HCT116 (cell line): ENCODE measurements at regions not wholly inside any gene's neighbourhood (a gene's known extent, or its start where the extent isn't known, plus 50 kb on each side); places are given as distances from the start of the nearest gene placed in this dataset.

Source experiments
- ATAC-seq: fragments of 200-7000 bp; cut with Tn5 transposase; 2 replicates; pipeline ENCODE4 v1.9.1; 2020; ENCODE audit warnings: mild to moderate bottlenecking, moderate library complexity
- BruUV-seq: library from RNA; stranded (reverse); fragments of 400-500 nt; replicated peaks from 2 replicates; lab custom pipeline; 2021; lab: Mats Ljungman, UMichigan
- CTCF ChIA-PET: fragments of 300-600 bp; sonication (Branson Sonifier 250); formaldehyde crosslinking; loops from one replicate; lab custom pipeline; 2021; ENCODE audit warnings: antibody characterized with exemption; lab: Charles Lee
- POLR2A ChIA-PET: fragments of 300-600, 350-600 bp; sonication (Branson Sonifier 250); formaldehyde crosslinking; loops from one replicate; lab custom pipeline; 2021; ENCODE audit warnings: antibody characterized with exemption; lab: Charles Lee
- RAD21 ChIA-PET, 2 experiments: fragments of 300-600 bp; sonication (Branson Sonifier 250); formaldehyde crosslinking; loops; one replicate each; lab custom pipeline; 2023; ENCODE audit warnings: low total read pairs in 2 of 2; ENCODE audit not compliant: uncharacterized antibody in 2 of 2, unreplicated experiment in 2 of 2, low non-redundant PET in 1 of 2; lab: Charles Lee
- DNase-seq: peaks from one replicate; pipeline ENCODE4 v3.0.0-alpha.2; 2010; ENCODE audit warnings: low read depth, low spot score
- H2AFZ ChIP-seq: fragments of 200-600 bp; shearing (Covaris generic), sonication (generic); 2 replicates; pipeline ENCODE4 v1.6.1; 2017; ENCODE audit warnings: low read depth, mixed run types, mixed read lengths, antibody characterized with exemption, low read length; ENCODE audit not compliant: poor library complexity, severe bottlenecking
- H3K27ac ChIP-seq: 2 replicates; pipeline ENCODE4 v1.5.1; 2012; ENCODE audit warnings: low read depth, low read length
- H3K27me3 ChIP-seq: fragments of 200-600 bp; sonication (generic); 2 replicates; pipeline ENCODE4 v1.6.1; 2016; ENCODE audit warnings: mixed run types, low read length, mixed read lengths; ENCODE audit not compliant: insufficient read depth
- H3K36me3 ChIP-seq, 2 experiments: fragments of 200-500 bp in 1 of 2; fragments of 200-600 bp in 1 of 2; sonication (Bioruptor generic) in 1 of 2; sonication (generic) in 1 of 2; 2 replicates each; pipeline versions ENCODE4 v1.5.1 to v1.6.1; 2014 to 2016; ENCODE audit warnings: low read length in 2 of 2, inconsistent platforms in 1 of 2, mixed read lengths in 1 of 2, mixed run types in 1 of 2; ENCODE audit not compliant: insufficient read depth in 2 of 2, control insufficient read depth in 1 of 2
- H3K4me1 ChIP-seq, 2 experiments: fragments of 200-600 bp in 1 of 2; sonication (generic) in 1 of 2; 2 replicates each; pipeline versions ENCODE4 v1.5.1 to v1.6.1; 2012 to 2017; ENCODE audit warnings: low read length in 2 of 2, inconsistent platforms in 1 of 2, mild to moderate bottlenecking in 1 of 2, mixed read lengths in 1 of 2, mixed run types in 1 of 2, moderate library complexity in 1 of 2; ENCODE audit not compliant: insufficient read depth in 2 of 2, control insufficient read depth in 1 of 2
- H3K4me2 ChIP-seq: fragments of 200-600 bp; sonication (generic); 2 replicates; pipeline ENCODE4 v1.6.1; 2017; ENCODE audit warnings: mixed run types, low read length, mixed read lengths
- H3K4me3 ChIP-seq, 2 experiments: fragments of 200-600 bp in 1 of 2; sonication (generic) in 1 of 2; replicated peaks in 1 of 2; 2 replicates each; pipeline ENCODE4 v1.5.1; 2011 to 2016; ENCODE audit warnings: low read length in 2 of 2, control low read depth in 1 of 2, low read depth in 1 of 2, mild to moderate bottlenecking in 1 of 2, mixed read lengths in 1 of 2, mixed run types in 1 of 2
- H3K79me2 ChIP-seq: fragments of 200-600 bp; sonication (generic); 2 replicates; pipeline ENCODE4 v1.6.1; 2017; ENCODE audit warnings: mild to moderate bottlenecking, mixed run types, low read length, moderate library complexity, mixed read lengths; ENCODE audit not compliant: insufficient read depth
- H3K9ac ChIP-seq: fragments of 200-600 bp; sonication (generic); 2 replicates; pipeline ENCODE4 v1.6.1; 2016; ENCODE audit warnings: low read length, mixed read lengths
- H3K9me2 ChIP-seq: fragments of 200-600 bp; sonication (generic), shearing (Covaris generic); 2 replicates; pipeline ENCODE4 v1.6.1; 2017; ENCODE audit warnings: mixed run types, mild to moderate bottlenecking, moderate library complexity; ENCODE audit not compliant: insufficient read depth
- H3K9me3 ChIP-seq, 2 experiments: fragments of 200-500 bp in 1 of 2; fragments of 200-600 bp in 1 of 2; sonication (Bioruptor generic) in 1 of 2; sonication (generic) in 1 of 2; 2 replicates each; pipeline ENCODE4 v1.6.1; 2014 to 2017; ENCODE audit warnings: low read length in 2 of 2, mixed read lengths in 2 of 2, inconsistent platforms in 1 of 2, low read depth in 1 of 2, mild to moderate bottlenecking in 1 of 2, mixed run types in 1 of 2, moderate library complexity in 1 of 2; ENCODE audit not compliant: control insufficient read depth in 1 of 2, insufficient read depth in 1 of 2
- H4K20me1 ChIP-seq: fragments of 200-600 bp; sonication (generic), shearing (Covaris generic); 2 replicates; pipeline ENCODE4 v1.6.1; 2017; ENCODE audit warnings: mixed run types, mild to moderate bottlenecking, moderate library complexity; ENCODE audit not compliant: insufficient read depth
- EGR1 ChIP-seq: IDR thresholded peaks from 2 replicates; pipeline ENCODE4 v1.6.1; 2012; ENCODE audit warnings: low read depth
- ELF1 ChIP-seq: IDR thresholded peaks from 2 replicates; pipeline ENCODE4 v1.6.1; 2012; ENCODE audit warnings: low read depth, borderline replicate concordance
- EZH2 ChIP-seq: fragments of 200-600 bp; sonication (generic); IDR thresholded peaks from 2 replicates; pipeline ENCODE4 v1.6.1; 2017; ENCODE audit warnings: antibody characterized with exemption, mixed run types
- EZH2phosphoT487 ChIP-seq: fragments of 200-600 bp; IDR thresholded peaks from 2 replicates; pipeline ENCODE4 v1.6.1; 2018; ENCODE audit warnings: antibody characterized with exemption, borderline replicate concordance
- POLR2A ChIP-seq: IDR thresholded peaks from 2 replicates; pipeline ENCODE4 v1.7.0; 2011; ENCODE audit warnings: borderline replicate concordance; ENCODE audit not compliant: insufficient read depth, insufficient read length; ENCODE audit errors: extremely low read depth
- POLR2AphosphoS5 ChIP-seq: IDR thresholded peaks from 2 replicates; pipeline ENCODE4 v1.6.1; 2011; ENCODE audit warnings: mild to moderate bottlenecking, low read depth, low read length, moderate library complexity
- RAD21 ChIP-seq: IDR thresholded peaks from 2 replicates; pipeline ENCODE4 v1.6.1; 2012; ENCODE audit warnings: low read depth, mild to moderate bottlenecking
- REST ChIP-seq: IDR thresholded peaks from 2 replicates; pipeline ENCODE4 v1.6.1; 2012; ENCODE audit warnings: low read depth
- SIN3A ChIP-seq: IDR thresholded peaks from 2 replicates; pipeline ENCODE4 v1.6.1; 2012; ENCODE audit warnings: low read depth
- SRF ChIP-seq: IDR thresholded peaks from 2 replicates; pipeline ENCODE4 v1.6.1; 2012; ENCODE audit warnings: low read depth
- ZBTB33 ChIP-seq: IDR thresholded peaks from 2 replicates; pipeline ENCODE4 v1.6.1; 2011; ENCODE audit warnings: mild to moderate bottlenecking, low read length, moderate library complexity; ENCODE audit not compliant: insufficient replicate concordance; ENCODE audit errors: extremely low read depth
- intact Hi-C: fragments of 100-400 bp; cut with micrococcal nuclease; formaldehyde crosslinking; loops from 2 replicates; pipeline ENCODE4 v1.10.0; 2022
- TF ChIP-seq, protein P1 (sequence below), 3 experiments: fragments of 200-600 bp in 1 of 3; sonication (generic) in 1 of 3; IDR thresholded peaks in 2 of 3; conservative IDR thresholded peaks in 1 of 3; 2 replicates each; pipeline ENCODE4 v1.5.1; 2012 to 2017; ENCODE audit warnings: low read depth in 2 of 3, low read length in 2 of 3, antibody characterized with exemption in 1 of 3, borderline replicate concordance in 1 of 3, control low read depth in 1 of 3, mild to moderate bottlenecking in 1 of 3, mixed read lengths in 1 of 3, mixed run types in 1 of 3, moderate library complexity in 1 of 3; ENCODE audit not compliant: insufficient read depth in 1 of 3
- TF ChIP-seq, protein P2 (sequence below): IDR thresholded peaks from 2 replicates; pipeline ENCODE4 v1.6.1; 2012

- Histone ChIP-seq H2AFZ (no peak overlapping the region), H3K4me2 (no peak overlapping the region), H3K79me2 (no peaks in the 10 kb centered on the region), H4K20me1 (no peaks in the 10 kb centered on the region), H3K27me3 (no peaks in the 10 kb centered on the region), H3K27ac (no peak overlapping the region), H3K9me3 (no peaks in the 10 kb centered on the region), H3K4me3 (no peak overlapping the region), H3K4me1 (no peaks in the 10 kb centered on the region), H3K36me3 (no peaks in the 10 kb centered on the region), H3K9ac (no peak overlapping the region), H3K9me2 (no peaks in the 10 kb centered on the region)
- ATAC-seq (no peak), DNase-seq (no peak)
- ChIA-PET RAD21 (no interaction called here), CTCF (no interaction called here), POLR2A (no interaction called here)
- BruUV-seq: no TSS peak
- TF ChIP-seq ZBTB33: no peak
- TF ChIP-seq, protein P1, sequence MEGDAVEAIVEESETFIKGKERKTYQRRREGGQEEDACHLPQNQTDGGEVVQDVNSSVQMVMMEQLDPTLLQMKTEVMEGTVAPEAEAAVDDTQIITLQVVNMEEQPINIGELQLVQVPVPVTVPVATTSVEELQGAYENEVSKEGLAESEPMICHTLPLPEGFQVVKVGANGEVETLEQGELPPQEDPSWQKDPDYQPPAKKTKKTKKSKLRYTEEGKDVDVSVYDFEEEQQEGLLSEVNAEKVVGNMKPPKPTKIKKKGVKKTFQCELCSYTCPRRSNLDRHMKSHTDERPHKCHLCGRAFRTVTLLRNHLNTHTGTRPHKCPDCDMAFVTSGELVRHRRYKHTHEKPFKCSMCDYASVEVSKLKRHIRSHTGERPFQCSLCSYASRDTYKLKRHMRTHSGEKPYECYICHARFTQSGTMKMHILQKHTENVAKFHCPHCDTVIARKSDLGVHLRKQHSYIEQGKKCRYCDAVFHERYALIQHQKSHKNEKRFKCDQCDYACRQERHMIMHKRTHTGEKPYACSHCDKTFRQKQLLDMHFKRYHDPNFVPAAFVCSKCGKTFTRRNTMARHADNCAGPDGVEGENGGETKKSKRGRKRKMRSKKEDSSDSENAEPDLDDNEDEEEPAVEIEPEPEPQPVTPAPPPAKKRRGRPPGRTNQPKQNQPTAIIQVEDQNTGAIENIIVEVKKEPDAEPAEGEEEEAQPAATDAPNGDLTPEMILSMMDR (IDR thresholded peaks at IDR 0.05 in 2 of 3, conservative IDR thresholded peaks at IDR 0.05 in 1 of 3; ENCODE audit: borderline replicate concordance in 1 of 3, insufficient read depth in 1 of 3, low read depth in 2 of 3, low read length in 2 of 3): no peak
- no peak for TF ChIP-seq RAD21
- no peak for TF ChIP-seq REST
- TF ChIP-seq ELF1: no peak
- no peak for TF ChIP-seq POLR2AphosphoS5
- TF ChIP-seq EZH2phosphoT487: no peak
- TF ChIP-seq SIN3A: no peak
- TF ChIP-seq EZH2: no peak
- no peak for TF ChIP-seq POLR2A
- TF ChIP-seq EGR1: no peak
- no peak for TF ChIP-seq SRF
- TF ChIP-seq, protein P2, sequence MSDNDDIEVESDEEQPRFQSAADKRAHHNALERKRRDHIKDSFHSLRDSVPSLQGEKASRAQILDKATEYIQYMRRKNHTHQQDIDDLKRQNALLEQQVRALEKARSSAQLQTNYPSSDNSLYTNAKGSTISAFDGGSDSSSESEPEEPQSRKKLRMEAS: no peak
- TF ChIP-seq, all 23 proteins: peak for 0
- intact Hi-C loops: no loop called here
Observed at GRCh38 chr20:40304119-40304613, 384.9 kb downstream of the MAFB start.
